T-helper 1 cell treated with Interleukin-12 subunit alpha and Interleukin-12 subunit beta and Interleukin-4 antibody, amounts not matched to agents 30 μg/mL and 1 μg/mL, for 36 hours (primary cell): ENCODE measurements at regions not wholly inside any gene's neighbourhood (a gene's known extent, or its start where the extent isn't known, plus 50 kb on each side); places are given as distances from the start of the nearest gene placed in this dataset.
"Not testable (repeated sequence)": the region's sequence is repeated elsewhere in the genome, so short reads cannot be mapped to it uniquely, and the experiment has no call there.

ENCODE experiments used
- H3K27ac Mint-ChIP-seq: one replicate; pipeline ENCODE4 v1.8.0; 2021; ENCODE audit warnings: mild to moderate bottlenecking, mixed read lengths
- H3K27me3 Mint-ChIP-seq: one replicate; pipeline ENCODE4 v1.8.0; 2021; ENCODE audit warnings: low read depth, mixed read lengths
- H3K36me3 Mint-ChIP-seq: one replicate; pipeline ENCODE4 v1.8.0; 2021; ENCODE audit warnings: low read depth, mixed read lengths
- H3K4me1 Mint-ChIP-seq: one replicate; pipeline ENCODE4 v1.8.0; 2021; ENCODE audit warnings: low read depth, mixed read lengths
- H3K4me3 Mint-ChIP-seq: one replicate; pipeline ENCODE4 v1.8.0; 2021; ENCODE audit warnings: mild to moderate bottlenecking, moderate library complexity, mixed read lengths
- H3K9me3 Mint-ChIP-seq: one replicate; pipeline ENCODE4 v1.8.0; 2021; ENCODE audit warnings: mixed read lengths

- H3K27ac Mint-ChIP-seq, H3K9me3 Mint-ChIP-seq, H3K4me1 Mint-ChIP-seq, H3K4me3 Mint-ChIP-seq, H3K36me3 Mint-ChIP-seq, H3K27me3 Mint-ChIP-seq: not testable (repeated sequence)
These were observed 150.6 kb upstream of the ANKRD20A1 start for GRCh38 chr9:67708109-67708508.

- not testable (repeated sequence) for H3K4me3 Mint-ChIP-seq, H3K4me1 Mint-ChIP-seq, H3K9me3 Mint-ChIP-seq, H3K27ac Mint-ChIP-seq, H3K27me3 Mint-ChIP-seq, H3K36me3 Mint-ChIP-seq
These were observed 147.3 kb upstream of the ANKRD20A1 start for GRCh38 chr9:67711429-67711828.

GRCh38 chr9:67711931-67712330, 146.8 kb upstream of the ANKRD20A1 start:
- not testable (repeated sequence) for H3K4me3 Mint-ChIP-seq

GRCh38 chr9:67712956-67713355, 145.8 kb upstream of the ANKRD20A1 start:
- peak overlapping the region; percentile 67 for H3K4me3 Mint-ChIP-seq
- H3K27me3 Mint-ChIP-seq, H3K9me3 Mint-ChIP-seq, H3K36me3 Mint-ChIP-seq, H3K4me1 Mint-ChIP-seq: not testable (repeated sequence)
- peak overlapping the region; percentile 59 for H3K27ac Mint-ChIP-seq

More at GRCh38 chr9:67711931-67712330, 146.8 kb upstream of the ANKRD20A1 start:
- not testable (repeated sequence) for H3K27me3 Mint-ChIP-seq, H3K4me1 Mint-ChIP-seq, H3K9me3 Mint-ChIP-seq, H3K27ac Mint-ChIP-seq, H3K36me3 Mint-ChIP-seq

DNA sequence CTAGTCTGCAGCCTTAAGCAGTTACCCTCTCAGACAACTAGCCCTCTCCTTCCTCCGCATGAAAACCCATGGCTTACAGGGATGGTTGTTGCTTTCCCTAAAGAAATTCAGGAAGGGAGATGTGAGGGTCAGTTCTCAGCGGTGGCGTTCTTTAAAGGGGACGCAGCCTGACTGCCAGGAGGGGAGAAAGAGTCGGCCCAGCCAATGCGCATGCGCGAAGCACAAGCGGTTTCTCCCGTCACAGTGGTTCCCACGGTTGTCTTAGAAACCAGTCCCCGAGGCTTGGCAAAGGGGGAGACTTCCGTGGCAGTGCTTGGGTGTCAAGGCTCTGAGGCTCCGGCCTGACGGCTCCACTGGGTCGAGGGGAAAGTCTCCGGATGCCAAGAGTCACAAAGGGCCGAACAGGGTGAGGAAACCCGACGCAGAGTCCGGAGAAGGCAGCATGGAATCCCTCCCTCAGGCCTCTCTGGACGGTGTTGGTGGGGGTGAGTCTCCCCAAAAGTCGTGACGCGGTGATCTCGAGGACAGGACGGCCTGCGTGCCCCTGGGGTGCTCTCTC, 140.8 kb upstream of the ANKRD20A1 start:
- H3K27ac Mint-ChIP-seq, H3K9me3 Mint-ChIP-seq, H3K4me3 Mint-ChIP-seq, H3K27me3 Mint-ChIP-seq, H3K36me3 Mint-ChIP-seq, H3K4me1 Mint-ChIP-seq: not testable (repeated sequence)

GRCh38 chr9:67720491-67720890, 138.2 kb upstream of the ANKRD20A1 start:
- not testable (repeated sequence) for H3K27me3 Mint-ChIP-seq, H3K36me3 Mint-ChIP-seq, H3K4me3 Mint-ChIP-seq, H3K27ac Mint-ChIP-seq, H3K9me3 Mint-ChIP-seq, H3K4me1 Mint-ChIP-seq

- not testable (repeated sequence) for H3K27ac Mint-ChIP-seq, H3K4me1 Mint-ChIP-seq, H3K4me3 Mint-ChIP-seq, H3K27me3 Mint-ChIP-seq, H3K9me3 Mint-ChIP-seq, H3K36me3 Mint-ChIP-seq
These were observed 136.2 kb upstream of the ANKRD20A1 start for GRCh38 chr9:67722460-67723090.

GRCh38 chr9:67723185-67723584, 135.5 kb upstream of the ANKRD20A1 start:
- H3K36me3 Mint-ChIP-seq, H3K9me3 Mint-ChIP-seq, H3K27me3 Mint-ChIP-seq, H3K4me1 Mint-ChIP-seq: not testable (repeated sequence)
- Mint-ChIP-seq H3K4me3 (peak overlapping the region; percentile 57), H3K27ac (peak overlapping the region; percentile 67)

GRCh38 chr9:67724885-67725284, 133.8 kb upstream of the ANKRD20A1 start:
- not testable (repeated sequence) for H3K27me3 Mint-ChIP-seq, H3K36me3 Mint-ChIP-seq

DNA sequence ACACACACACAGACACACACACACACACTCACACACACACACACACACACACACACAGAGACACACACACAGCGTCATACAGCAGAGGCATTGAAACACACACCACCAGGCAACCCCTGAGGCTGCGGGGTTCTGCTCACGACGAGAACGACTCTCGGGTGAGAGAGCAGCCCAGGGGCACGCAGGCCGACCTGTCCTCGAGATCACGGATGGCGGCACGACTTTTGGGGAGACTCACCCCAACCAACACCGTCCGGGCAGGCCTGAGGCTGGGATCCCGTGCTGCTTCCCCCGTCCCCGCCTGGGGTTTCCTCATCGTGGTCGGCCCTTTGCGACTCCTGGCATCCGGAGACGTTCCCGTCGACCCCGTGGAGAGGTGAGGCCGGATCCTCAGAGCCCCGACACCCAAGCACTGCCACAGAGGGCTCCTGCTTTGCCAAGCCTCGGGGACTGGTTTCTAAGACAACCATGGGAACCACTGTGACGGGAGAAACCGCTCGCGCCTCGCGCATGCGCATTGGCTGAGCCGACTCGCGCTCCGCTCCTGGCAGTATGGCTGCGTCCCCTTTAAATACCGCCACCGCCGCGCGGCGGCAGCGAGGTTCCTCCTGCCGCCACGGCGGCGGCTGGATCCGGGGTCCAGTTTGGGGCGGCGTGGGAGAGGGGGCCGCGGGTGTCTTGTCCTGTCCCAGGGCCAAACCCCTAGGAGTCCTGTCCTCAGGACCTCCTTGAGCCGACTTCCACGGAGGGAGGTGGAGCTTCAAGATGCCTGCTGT, 132.3 kb upstream of the ANKRD20A1 start:
- H3K36me3 Mint-ChIP-seq, H3K4me1 Mint-ChIP-seq, H3K27ac Mint-ChIP-seq, H3K9me3 Mint-ChIP-seq, H3K27me3 Mint-ChIP-seq: not testable (repeated sequence)
- H3K4me3 Mint-ChIP-seq = peak overlapping the region; percentile 57

More at GRCh38 chr9:67724885-67725284, 133.8 kb upstream of the ANKRD20A1 start:
- H3K27ac Mint-ChIP-seq, H3K9me3 Mint-ChIP-seq, H3K4me3 Mint-ChIP-seq, H3K4me1 Mint-ChIP-seq: not testable (repeated sequence)

GRCh38 chr9:67763133-67763532, 95.6 kb upstream of the ANKRD20A1 start:
- not testable (repeated sequence) for H3K27ac Mint-ChIP-seq, H3K4me1 Mint-ChIP-seq, H3K4me3 Mint-ChIP-seq, H3K9me3 Mint-ChIP-seq, H3K27me3 Mint-ChIP-seq, H3K36me3 Mint-ChIP-seq

GRCh38 chr9:67771807-67772206, 86.9 kb upstream of the ANKRD20A1 start:
- not testable (repeated sequence) for H3K36me3 Mint-ChIP-seq, H3K27me3 Mint-ChIP-seq, H3K4me1 Mint-ChIP-seq, H3K4me3 Mint-ChIP-seq, H3K27ac Mint-ChIP-seq, H3K9me3 Mint-ChIP-seq

- not testable (repeated sequence) for H3K27ac Mint-ChIP-seq
These were observed 58.6 kb upstream of the ANKRD20A1 start for GRCh38 chr9:67800170-67800569.

More at GRCh38 chr9:67800170-67800569, 58.6 kb upstream of the ANKRD20A1 start:
- not testable (repeated sequence) for H3K4me1 Mint-ChIP-seq, H3K9me3 Mint-ChIP-seq, H3K4me3 Mint-ChIP-seq, H3K27me3 Mint-ChIP-seq, H3K36me3 Mint-ChIP-seq
